ENCODE measurements at regions not wholly inside any gene's neighbourhood (a gene's known extent, or its start where the extent isn't known, plus 50 kb on each side); places are given as distances from the start of the nearest gene placed in this dataset.

- DNase-seq = no peak
These were observed 705.7 kb upstream of the CELF2 start for GRCh38 chr10:10311966-10312365.

- no peak for DNase-seq
These were observed 704.4 kb upstream of the CELF2 start for GRCh38 chr10:10313149-10313835.

GRCh38 chr10:10314626-10315025 lies 703.0 kb upstream of the CELF2 start:
- no peak for DNase-seq

GRCh38 chr10:10315989-10316388 lies 701.7 kb upstream of the CELF2 start:
- no peak for DNase-seq

GRCh38 chr10:10317151-10317550 lies 700.5 kb upstream of the CELF2 start:
- DNase-seq = no peak

- no peak for DNase-seq
These were observed 698.8 kb upstream of the CELF2 start for GRCh38 chr10:10318856-10319255.

- no peak for DNase-seq
These were observed 696.7 kb upstream of the CELF2 start for GRCh38 chr10:10320956-10321355.

GRCh38 chr10:10326116-10326515 lies 691.6 kb upstream of the CELF2 start:
- DNase-seq = no peak

- DNase-seq = no peak
These were observed 689.7 kb upstream of the CELF2 start for GRCh38 chr10:10327934-10328333.

GRCh38 chr10:10330418-10330817 lies 687.3 kb upstream of the CELF2 start:
- DNase-seq = no peak

GRCh38 chr10:10332786-10333185 lies 684.9 kb upstream of the CELF2 start:
- no peak for DNase-seq

- DNase-seq = no peak
These were observed 684.0 kb upstream of the CELF2 start for GRCh38 chr10:10333622-10334021.

- no peak for DNase-seq
These were observed 679.3 kb upstream of the CELF2 start for GRCh38 chr10:10338339-10338738.

- no peak for DNase-seq
These were observed 671.1 kb upstream of the CELF2 start for GRCh38 chr10:10346390-10347150.

GRCh38 chr10:10350050-10350449 lies 667.6 kb upstream of the CELF2 start:
- no peak for DNase-seq

GRCh38 chr10:10351451-10351850 lies 666.2 kb upstream of the CELF2 start:
- no peak for DNase-seq

- DNase-seq = no peak
These were observed 664.3 kb upstream of the CELF2 start for GRCh38 chr10:10353326-10353868.

- DNase-seq = no peak
These were observed 658.4 kb upstream of the CELF2 start for GRCh38 chr10:10359263-10359662.

- no peak for DNase-seq
These were observed 656.3 kb upstream of the CELF2 start for GRCh38 chr10:10361301-10361885.

- no peak for DNase-seq
These were observed 654.9 kb upstream of the CELF2 start for GRCh38 chr10:10362800-10363199.

- no peak for DNase-seq
These were observed 654.5 kb upstream of the CELF2 start for GRCh38 chr10:10363217-10363616.

- no peak for DNase-seq
These were observed 652.8 kb upstream of the CELF2 start for GRCh38 chr10:10364902-10365301.

- DNase-seq = no peak
These were observed 652.0 kb upstream of the CELF2 start for GRCh38 chr10:10365676-10366075.

- DNase-seq = no peak
These were observed 650.8 kb upstream of the CELF2 start for GRCh38 chr10:10366836-10367235.
